ENCODE measurements at regions not wholly inside any gene's neighbourhood (a gene's known extent, or its start where the extent isn't known, plus 50 kb on each side); places are given as distances from the start of the nearest gene placed in this dataset.

GRCh38 chr10:29105516-29106215 lies 183.2 kb upstream of the LYZL1 start:
- FAIRE-seq: no peak

GRCh38 chr10:29106287-29106686 lies 182.6 kb upstream of the LYZL1 start:
- peaks cover 5% of the 10 kb centered on the region for H3K27me3 Mint-ChIP-seq (ENCODE audit: low read depth, unreplicated experiment)
- TF ChIP-seq, protein P1, sequence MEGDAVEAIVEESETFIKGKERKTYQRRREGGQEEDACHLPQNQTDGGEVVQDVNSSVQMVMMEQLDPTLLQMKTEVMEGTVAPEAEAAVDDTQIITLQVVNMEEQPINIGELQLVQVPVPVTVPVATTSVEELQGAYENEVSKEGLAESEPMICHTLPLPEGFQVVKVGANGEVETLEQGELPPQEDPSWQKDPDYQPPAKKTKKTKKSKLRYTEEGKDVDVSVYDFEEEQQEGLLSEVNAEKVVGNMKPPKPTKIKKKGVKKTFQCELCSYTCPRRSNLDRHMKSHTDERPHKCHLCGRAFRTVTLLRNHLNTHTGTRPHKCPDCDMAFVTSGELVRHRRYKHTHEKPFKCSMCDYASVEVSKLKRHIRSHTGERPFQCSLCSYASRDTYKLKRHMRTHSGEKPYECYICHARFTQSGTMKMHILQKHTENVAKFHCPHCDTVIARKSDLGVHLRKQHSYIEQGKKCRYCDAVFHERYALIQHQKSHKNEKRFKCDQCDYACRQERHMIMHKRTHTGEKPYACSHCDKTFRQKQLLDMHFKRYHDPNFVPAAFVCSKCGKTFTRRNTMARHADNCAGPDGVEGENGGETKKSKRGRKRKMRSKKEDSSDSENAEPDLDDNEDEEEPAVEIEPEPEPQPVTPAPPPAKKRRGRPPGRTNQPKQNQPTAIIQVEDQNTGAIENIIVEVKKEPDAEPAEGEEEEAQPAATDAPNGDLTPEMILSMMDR (IDR thresholded peaks at IDR 0.05; ENCODE audit: insufficient read depth, low read depth, low read length): no peak
- no peak for TF ChIP-seq EZH2 (IDR thresholded peaks at IDR 0.05; ENCODE audit: insufficient read depth, low read length)
- no peak overlapping the region for H2AFZ ChIP-seq (ENCODE audit: low read depth, low read length)
- H3K79me2 ChIP-seq (ENCODE audit: insufficient read depth, low read length): no peaks in the 10 kb centered on the region
- H3K4me3 ChIP-seq (ENCODE audit: insufficient read depth, low read depth, low read length): no peak overlapping the region
- no peaks in the 10 kb centered on the region for H3K9me3 Mint-ChIP-seq (ENCODE audit: unreplicated experiment)
- H3K36me3 ChIP-seq (ENCODE audit: insufficient read depth, low read length): no peaks in the 10 kb centered on the region
- H3K9me3 ChIP-seq (ENCODE audit: insufficient read depth, low read depth, low read length): no peaks in the 10 kb centered on the region
- no peak overlapping the region for H3K4me3 Mint-ChIP-seq (ENCODE audit: unreplicated experiment)
- H3K4me2 ChIP-seq (ENCODE audit: low read length): peak overlapping the region; percentile 76
- no peaks in the 10 kb centered on the region for H3K27me3 ChIP-seq (ENCODE audit: insufficient read depth, low read length)
- H3K9ac ChIP-seq (ENCODE audit: low read length): no peak overlapping the region
- peaks cover 26% of the 10 kb centered on the region for H3K4me1 Mint-ChIP-seq (ENCODE audit: low read depth, unreplicated experiment)
- peaks cover 20% of the 10 kb centered on the region for H3K4me1 ChIP-seq (ENCODE audit: insufficient read depth, low read length)
- H3K27ac ChIP-seq (ENCODE audit: low read depth, low read length): peak overlapping the region; percentile 22
- no peaks in the 10 kb centered on the region for H3K36me3 Mint-ChIP-seq (ENCODE audit: low read depth, unreplicated experiment)
- H4K20me1 ChIP-seq (ENCODE audit: insufficient read depth, low read length): no peaks in the 10 kb centered on the region
- no peak for FAIRE-seq
- H3K27ac Mint-ChIP-seq (ENCODE audit: unreplicated experiment): no peak overlapping the region
- DNase-seq (ENCODE audit: low read depth): no peak

More at GRCh38 chr10:29105516-29106215, 183.2 kb upstream of the LYZL1 start:
- Histone ChIP-seq H3K9me3 (ENCODE audit: insufficient read depth, low read depth, low read length) (no peaks in the 10 kb centered on the region), H2AFZ (ENCODE audit: low read depth, low read length) (no peak overlapping the region), H3K4me1 (ENCODE audit: insufficient read depth, low read length) (peaks cover 20% of the 10 kb centered on the region), H3K4me2 (ENCODE audit: low read length) (peak overlapping the region; percentile 76), H3K36me3 (ENCODE audit: insufficient read depth, low read length) (no peaks in the 10 kb centered on the region), H3K79me2 (ENCODE audit: insufficient read depth, low read length) (no peaks in the 10 kb centered on the region), H3K9ac (ENCODE audit: low read length) (no peak overlapping the region), H3K4me3 (ENCODE audit: insufficient read depth, low read depth, low read length) (peak overlapping the region; percentile 8), H3K27ac (ENCODE audit: low read depth, low read length) (peak overlapping the region; percentile 22), H4K20me1 (ENCODE audit: insufficient read depth, low read length) (no peaks in the 10 kb centered on the region), H3K27me3 (ENCODE audit: insufficient read depth, low read length) (no peaks in the 10 kb centered on the region)
- Mint-ChIP-seq H3K4me3 (ENCODE audit: unreplicated experiment) (peak overlapping the region; percentile 72), H3K9me3 (ENCODE audit: unreplicated experiment) (no peaks in the 10 kb centered on the region), H3K27ac (ENCODE audit: unreplicated experiment) (peak overlapping the region; percentile 79), H3K4me1 (ENCODE audit: low read depth, unreplicated experiment) (peaks cover 26% of the 10 kb centered on the region), H3K27me3 (ENCODE audit: low read depth, unreplicated experiment) (peaks cover 3% of the 10 kb centered on the region), H3K36me3 (ENCODE audit: low read depth, unreplicated experiment) (no peaks in the 10 kb centered on the region)
- DNase-seq (ENCODE audit: low read depth): peak; percentile 89
- no peak for TF ChIP-seq EZH2 (IDR thresholded peaks at IDR 0.05; ENCODE audit: insufficient read depth, low read length)
- TF ChIP-seq, protein P1 (IDR thresholded peaks at IDR 0.05; ENCODE audit: insufficient read depth, low read depth, low read length): no peak

DNA sequence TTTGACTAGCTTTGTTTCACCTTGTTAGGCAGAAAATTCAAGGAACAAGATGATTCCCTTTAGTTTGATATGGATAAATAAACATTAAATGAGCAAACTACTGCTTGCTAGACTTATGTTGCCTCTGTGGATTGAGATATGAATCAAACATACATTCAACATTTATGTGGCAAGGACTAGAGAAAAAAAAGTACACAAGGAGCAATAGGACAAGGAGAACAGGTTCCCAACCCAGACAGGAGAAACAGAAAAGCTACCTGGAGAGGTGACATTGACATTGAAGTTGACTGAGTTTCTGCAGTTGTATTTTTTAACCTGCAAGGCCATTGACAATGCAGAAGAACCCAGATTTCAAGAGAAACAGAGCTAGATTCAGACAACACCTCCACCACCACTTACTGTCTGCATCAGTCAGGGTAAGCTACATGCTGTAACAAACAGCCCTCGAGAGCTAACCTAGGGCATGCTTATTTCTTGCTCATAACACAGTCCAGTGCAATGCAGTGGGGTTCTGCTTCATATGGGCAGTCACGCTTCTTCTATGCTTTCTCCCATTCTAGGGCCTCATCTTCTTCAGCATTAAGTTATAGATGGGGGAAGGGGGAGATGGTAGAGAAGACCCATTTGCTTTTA lies 180.9 kb upstream of the LYZL1 start:
- no peak overlapping the region for H3K4me3 ChIP-seq (ENCODE audit: insufficient read depth, low read depth, low read length)
- FAIRE-seq (no peak), DNase-seq (ENCODE audit: low read depth) (no peak)
- no peaks in the 10 kb centered on the region for H3K9me3 ChIP-seq (ENCODE audit: insufficient read depth, low read depth, low read length)
- no peaks in the 10 kb centered on the region for H4K20me1 ChIP-seq (ENCODE audit: insufficient read depth, low read length)
- peaks cover 20% of the 10 kb centered on the region for H3K4me1 ChIP-seq (ENCODE audit: insufficient read depth, low read length)
- no peak overlapping the region for H3K27ac ChIP-seq (ENCODE audit: low read depth, low read length)
- H3K9me3 Mint-ChIP-seq (ENCODE audit: unreplicated experiment): no peaks in the 10 kb centered on the region
- no peak overlapping the region for H3K4me2 ChIP-seq (ENCODE audit: low read length)
- H3K27ac Mint-ChIP-seq (ENCODE audit: unreplicated experiment): no peak overlapping the region
- H2AFZ ChIP-seq (ENCODE audit: low read depth, low read length): no peak overlapping the region
- H3K9ac ChIP-seq (ENCODE audit: low read length): no peak overlapping the region
- peaks cover 19% of the 10 kb centered on the region for H3K4me1 Mint-ChIP-seq (ENCODE audit: low read depth, unreplicated experiment)
- TF ChIP-seq, protein P1 (IDR thresholded peaks at IDR 0.05; ENCODE audit: insufficient read depth, low read depth, low read length): no peak
- TF ChIP-seq EZH2 (IDR thresholded peaks at IDR 0.05; ENCODE audit: insufficient read depth, low read length): no peak
- H3K36me3 ChIP-seq (ENCODE audit: insufficient read depth, low read length): no peaks in the 10 kb centered on the region
- no peaks in the 10 kb centered on the region for H3K79me2 ChIP-seq (ENCODE audit: insufficient read depth, low read length)
- H3K27me3 Mint-ChIP-seq (ENCODE audit: low read depth, unreplicated experiment): peaks cover 5% of the 10 kb centered on the region
- H3K4me3 Mint-ChIP-seq (ENCODE audit: unreplicated experiment): no peak overlapping the region
- no peaks in the 10 kb centered on the region for H3K36me3 Mint-ChIP-seq (ENCODE audit: low read depth, unreplicated experiment)
- H3K27me3 ChIP-seq (ENCODE audit: insufficient read depth, low read length): no peaks in the 10 kb centered on the region
